Lower leg skin (tissue), 3 donors: ENCODE measurements at regions not wholly inside any gene's neighbourhood (a gene's known extent, or its start where the extent isn't known, plus 50 kb on each side); places are given as distances from the start of the nearest gene placed in this dataset.

ENCODE experiments used
- POLR2A ChIP-seq, 2 donors: fragments of 450-650 bp; IDR thresholded peaks; one replicate each; pipeline ENCODE4 v1.6.1; 2016 to 2017; ENCODE audit warnings: antibody characterized with exemption in 2 of 2, mild to moderate bottlenecking in 1 of 2, moderate library complexity in 1 of 2
- TF ChIP-seq, protein P1 (sequence below), 3 donors: fragments of 450-650 bp; IDR thresholded peaks; one replicate each; pipeline ENCODE4 v1.5.1; 2016; ENCODE audit warnings: antibody characterized with exemption in 3 of 3, mild to moderate bottlenecking in 3 of 3, moderate library complexity in 2 of 3

DNA sequence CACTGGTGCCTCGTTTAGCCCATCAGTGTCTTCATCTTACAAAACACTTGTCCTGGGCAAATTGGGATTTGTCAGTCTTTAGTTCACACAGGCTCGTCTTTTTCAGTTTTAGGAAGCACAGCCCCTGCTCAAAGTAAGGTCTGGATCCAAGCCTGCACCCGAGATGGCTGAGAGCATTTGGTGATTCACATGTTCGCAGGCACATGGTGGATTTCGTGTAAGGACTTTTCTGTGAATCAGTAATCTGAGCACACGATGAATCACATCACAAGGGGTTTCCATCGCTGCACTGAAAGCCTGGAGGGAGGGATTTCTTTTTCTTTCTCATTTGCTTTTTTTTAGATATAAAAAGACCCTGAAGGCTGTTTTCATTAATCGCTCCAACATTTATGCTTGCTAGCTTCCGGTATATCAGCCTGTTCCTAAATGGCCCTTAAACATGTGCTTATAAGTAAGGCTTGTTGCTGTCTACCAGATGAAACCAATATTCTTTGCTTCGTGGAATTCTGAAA, 435.6 kb upstream of the ATP10A start:
- TF ChIP-seq, protein P1, sequence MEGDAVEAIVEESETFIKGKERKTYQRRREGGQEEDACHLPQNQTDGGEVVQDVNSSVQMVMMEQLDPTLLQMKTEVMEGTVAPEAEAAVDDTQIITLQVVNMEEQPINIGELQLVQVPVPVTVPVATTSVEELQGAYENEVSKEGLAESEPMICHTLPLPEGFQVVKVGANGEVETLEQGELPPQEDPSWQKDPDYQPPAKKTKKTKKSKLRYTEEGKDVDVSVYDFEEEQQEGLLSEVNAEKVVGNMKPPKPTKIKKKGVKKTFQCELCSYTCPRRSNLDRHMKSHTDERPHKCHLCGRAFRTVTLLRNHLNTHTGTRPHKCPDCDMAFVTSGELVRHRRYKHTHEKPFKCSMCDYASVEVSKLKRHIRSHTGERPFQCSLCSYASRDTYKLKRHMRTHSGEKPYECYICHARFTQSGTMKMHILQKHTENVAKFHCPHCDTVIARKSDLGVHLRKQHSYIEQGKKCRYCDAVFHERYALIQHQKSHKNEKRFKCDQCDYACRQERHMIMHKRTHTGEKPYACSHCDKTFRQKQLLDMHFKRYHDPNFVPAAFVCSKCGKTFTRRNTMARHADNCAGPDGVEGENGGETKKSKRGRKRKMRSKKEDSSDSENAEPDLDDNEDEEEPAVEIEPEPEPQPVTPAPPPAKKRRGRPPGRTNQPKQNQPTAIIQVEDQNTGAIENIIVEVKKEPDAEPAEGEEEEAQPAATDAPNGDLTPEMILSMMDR (IDR thresholded peaks at IDR 0.05), result no peak
- no peak for TF ChIP-seq POLR2A (IDR thresholded peaks at IDR 0.05)
